Testis (tissue), 2 donors: ENCODE measurements at regions not wholly inside any gene's neighbourhood (a gene's known extent, or its start where the extent isn't known, plus 50 kb on each side); places are given as distances from the start of the nearest gene placed in this dataset.

Experiments used
- DNase-seq: peaks from one replicate; pipeline ENCODE4 v3.0.0-alpha.2; 2019
- H3K27ac ChIP-seq, 2 donors: fragments of 200-600 bp; sonication (generic); one replicate each; pipeline ENCODE4 v1.5.1; 2019
- H3K27me3 ChIP-seq: fragments of 200-600 bp; sonication (generic); one replicate; pipeline ENCODE4 v1.5.1; 2019
- H3K36me3 ChIP-seq: fragments of 200-600 bp; sonication (generic); one replicate; pipeline ENCODE4 v1.5.1; 2017; ENCODE audit warnings: low read depth; ENCODE audit errors: missing control alignments
- H3K4me1 ChIP-seq: fragments of 200-600 bp; sonication (generic); one replicate; pipeline ENCODE4 v1.5.1; 2019
- H3K4me3 ChIP-seq, 2 donors: fragments of 200-600 bp; sonication (generic); one replicate each; pipeline ENCODE4 v1.5.1; 2017 to 2019
- H3K9me3 ChIP-seq: fragments of 200-600 bp; sonication (generic); one replicate; pipeline ENCODE4 v1.5.1; 2017
- POLR2A ChIP-seq: fragments of 450-650 bp; IDR thresholded peaks from one replicate; pipeline ENCODE4 v1.6.1; 2017; ENCODE audit warnings: antibody characterized with exemption, mild to moderate bottlenecking, moderate library complexity
- WGBS, 2 donors: methylation state at CpG; one replicate each; pipeline ENCODE4 v1.1.5; 2018; 5-methylcytosine and 5-hydroxymethylcytosine counted together
- intact Hi-C: fragments of 100-400 bp; cut with DNase I; formaldehyde crosslinking; loops from one replicate; pipeline ENCODE4 v1.15.1; 2023; ENCODE audit warnings: low total_unique reads
- TF ChIP-seq, protein P1 (sequence below), 3 experiments: fragments of 450-650 bp in 2 of 3; fragments of 200-600 bp in 1 of 3; sonication (generic) in 1 of 3; IDR thresholded peaks; one replicate each; pipeline ENCODE4 v1.5.1; 2016 to 2019; ENCODE audit warnings: antibody characterized with exemption in 3 of 3, mild to moderate bottlenecking in 2 of 3, moderate library complexity in 1 of 3

GRCh38 chr4:23134331-23134730 lies 441.6 kb downstream of the GBA3 start:
- no peaks in the 10 kb centered on the region for H3K4me1 ChIP-seq
- no peak for TF ChIP-seq POLR2A
- no peak for DNase-seq
- H3K27ac ChIP-seq: no peak overlapping the region
- no peak overlapping the region for H3K4me3 ChIP-seq
- no peaks in the 10 kb centered on the region for H3K27me3 ChIP-seq
- H3K9me3 ChIP-seq: no peaks in the 10 kb centered on the region
- intact Hi-C loops: no loop called here
- 64 to 76% methylated on average over 2 of the region's 2 CpGs for WGBS, 2 donors
- no peaks in the 10 kb centered on the region for H3K36me3 ChIP-seq

GRCh38 chr4:23130845-23131244 lies 438.1 kb downstream of the GBA3 start:
- TF ChIP-seq, protein P1, sequence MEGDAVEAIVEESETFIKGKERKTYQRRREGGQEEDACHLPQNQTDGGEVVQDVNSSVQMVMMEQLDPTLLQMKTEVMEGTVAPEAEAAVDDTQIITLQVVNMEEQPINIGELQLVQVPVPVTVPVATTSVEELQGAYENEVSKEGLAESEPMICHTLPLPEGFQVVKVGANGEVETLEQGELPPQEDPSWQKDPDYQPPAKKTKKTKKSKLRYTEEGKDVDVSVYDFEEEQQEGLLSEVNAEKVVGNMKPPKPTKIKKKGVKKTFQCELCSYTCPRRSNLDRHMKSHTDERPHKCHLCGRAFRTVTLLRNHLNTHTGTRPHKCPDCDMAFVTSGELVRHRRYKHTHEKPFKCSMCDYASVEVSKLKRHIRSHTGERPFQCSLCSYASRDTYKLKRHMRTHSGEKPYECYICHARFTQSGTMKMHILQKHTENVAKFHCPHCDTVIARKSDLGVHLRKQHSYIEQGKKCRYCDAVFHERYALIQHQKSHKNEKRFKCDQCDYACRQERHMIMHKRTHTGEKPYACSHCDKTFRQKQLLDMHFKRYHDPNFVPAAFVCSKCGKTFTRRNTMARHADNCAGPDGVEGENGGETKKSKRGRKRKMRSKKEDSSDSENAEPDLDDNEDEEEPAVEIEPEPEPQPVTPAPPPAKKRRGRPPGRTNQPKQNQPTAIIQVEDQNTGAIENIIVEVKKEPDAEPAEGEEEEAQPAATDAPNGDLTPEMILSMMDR (IDR thresholded peaks at IDR 0.05): no peak
- TF ChIP-seq POLR2A: no peak
- WGBS, 2 donors: 87 to 92% methylated on average over 2 of the region's 2 CpGs
- Histone ChIP-seq H3K36me3 (no peaks in the 10 kb centered on the region), H3K9me3 (no peaks in the 10 kb centered on the region), H3K4me3 (no peak overlapping the region), H3K27me3 (no peaks in the 10 kb centered on the region), H3K4me1 (no peaks in the 10 kb centered on the region), H3K27ac (no peak overlapping the region)
- intact Hi-C loops: no loop called here
- DNase-seq: no peak

- 92 to 93% methylated on average over 6 of the region's 6 CpGs for WGBS, 2 donors
- Histone ChIP-seq H3K4me3 (no peak overlapping the region), H3K9me3 (no peaks in the 10 kb centered on the region), H3K27ac (no peak overlapping the region), H3K27me3 (no peaks in the 10 kb centered on the region), H3K36me3 (no peaks in the 10 kb centered on the region), H3K4me1 (no peaks in the 10 kb centered on the region)
- intact Hi-C loops: no loop called here
- no peak for DNase-seq
- TF ChIP-seq POLR2A: no peak
- TF ChIP-seq, protein P1 (IDR thresholded peaks at IDR 0.05): no peak
These were observed 432.4 kb downstream of the GBA3 start for GRCh38 chr4:23125118-23125517.

- H3K27ac ChIP-seq: no peak overlapping the region
- H3K36me3 ChIP-seq: no peaks in the 10 kb centered on the region
- 69 to 88% methylated on average over 2 of the region's 2 CpGs for WGBS, 2 donors
- H3K27me3 ChIP-seq: no peaks in the 10 kb centered on the region
- intact Hi-C loops: no loop called here
- H3K4me3 ChIP-seq: no peak overlapping the region
- no peak for DNase-seq
- no peaks in the 10 kb centered on the region for H3K9me3 ChIP-seq
- TF ChIP-seq POLR2A: no peak
- TF ChIP-seq, protein P1 (IDR thresholded peaks at IDR 0.05): no peak
- no peaks in the 10 kb centered on the region for H3K4me1 ChIP-seq
These were observed 430.1 kb downstream of the GBA3 start for GRCh38 chr4:23122666-23123400.

DNA sequence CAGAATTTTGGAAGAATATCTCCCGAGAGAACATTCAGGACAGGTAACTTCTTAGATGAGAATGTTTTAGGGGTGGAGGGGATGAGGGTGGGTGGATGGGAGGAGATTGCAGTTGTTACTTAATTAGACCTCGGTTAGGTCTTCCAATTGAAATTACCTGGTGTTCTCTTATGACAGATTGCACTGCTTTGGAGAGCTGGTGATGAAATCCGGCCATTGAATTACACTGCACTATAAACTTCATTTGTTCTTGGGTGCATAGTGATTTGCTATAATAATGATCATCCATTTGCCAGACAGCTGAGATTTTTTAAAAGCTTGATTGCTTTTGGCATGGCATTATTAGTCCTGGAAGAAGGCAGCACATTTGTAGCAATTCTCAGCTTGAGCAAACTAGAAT lies 427.6 kb downstream of the GBA3 start:
- no peaks in the 10 kb centered on the region for H3K27me3 ChIP-seq
- H3K36me3 ChIP-seq: no peaks in the 10 kb centered on the region
- TF ChIP-seq, protein P1 (IDR thresholded peaks at IDR 0.05): no peak
- no peak for TF ChIP-seq POLR2A
- H3K4me1 ChIP-seq: no peaks in the 10 kb centered on the region
- intact Hi-C loops: no loop called here
- H3K27ac ChIP-seq: no peak overlapping the region
- 78 to 81% methylated on average over 3 of the region's 3 CpGs for WGBS, 2 donors
- no peak overlapping the region for H3K4me3 ChIP-seq
- no peaks in the 10 kb centered on the region for H3K9me3 ChIP-seq
- DNase-seq: no peak
